H9 (cell line): ENCODE measurements at regions not wholly inside any gene's neighbourhood (a gene's known extent, or its start where the extent isn't known, plus 50 kb on each side); places are given as distances from the start of the nearest gene placed in this dataset.

Experiments
- DNase-seq: peaks from one replicate; pipeline ENCODE4 v3.0.0-alpha.2; 2017
- H2AFZ ChIP-seq: one replicate; pipeline ENCODE4 v1.6.1; 2013; ENCODE audit warnings: mild to moderate bottlenecking, low read length, control low read depth, moderate library complexity
- H2AK5ac ChIP-seq: 2 replicates; pipeline ENCODE4 v1.6.1; 2013; ENCODE audit warnings: low read length, control low read depth, mixed read lengths; ENCODE audit not compliant: insufficient read length
- H2BK120ac ChIP-seq: one replicate; pipeline ENCODE4 v1.6.1; 2013; ENCODE audit warnings: low read depth, mild to moderate bottlenecking, low read length, control low read depth, inconsistent platforms; ENCODE audit not compliant: poor library complexity, severe bottlenecking
- H2BK12ac ChIP-seq: 2 replicates; pipeline ENCODE4 v1.6.1; 2013; ENCODE audit warnings: low read length, control low read depth, mixed read lengths, low read depth; ENCODE audit not compliant: insufficient read length
- H2BK15ac ChIP-seq: 2 replicates; pipeline ENCODE4 v1.6.1; 2013; ENCODE audit warnings: low read depth, low read length, control low read depth
- H2BK20ac ChIP-seq: one replicate; pipeline ENCODE4 v1.6.1; 2013; ENCODE audit warnings: low read depth, mild to moderate bottlenecking, low read length, control low read depth, inconsistent platforms; ENCODE audit not compliant: poor library complexity, severe bottlenecking
- H2BK5ac ChIP-seq: 2 replicates; pipeline ENCODE4 v1.6.1; 2013; ENCODE audit warnings: low read length, control low read depth, mixed read lengths; ENCODE audit not compliant: insufficient read length
- H3K14ac ChIP-seq: 2 replicates; pipeline ENCODE4 v1.6.1; 2013; ENCODE audit warnings: low read length, control low read depth; ENCODE audit not compliant: insufficient read depth
- H3K18ac ChIP-seq: 2 replicates; pipeline ENCODE4 v1.6.1; 2013; ENCODE audit warnings: low read depth, mild to moderate bottlenecking, mixed read lengths, low read length, control low read depth; ENCODE audit not compliant: insufficient read length
- H3K23ac ChIP-seq: 2 replicates; pipeline ENCODE4 v1.6.1; 2013; ENCODE audit warnings: low read length, control low read depth, mixed read lengths, low read depth; ENCODE audit not compliant: insufficient read length
- H3K23me2 ChIP-seq: 2 replicates; pipeline ENCODE4 v1.6.1; 2013; ENCODE audit warnings: low read depth, mild to moderate bottlenecking, mixed read lengths, low read length, control low read depth; ENCODE audit not compliant: insufficient read length, poor library complexity, severe bottlenecking
- H3K27ac ChIP-seq: 2 replicates; pipeline ENCODE4 v1.5.1; 2013; ENCODE audit warnings: low read length, control low read depth, mixed read lengths, low read depth; ENCODE audit not compliant: insufficient read length
- H3K27me3 ChIP-seq: 2 replicates; pipeline ENCODE4 v1.6.1; 2013; ENCODE audit warnings: low read length, control low read depth, inconsistent platforms; ENCODE audit not compliant: insufficient read depth
- H3K4ac ChIP-seq: 2 replicates; pipeline ENCODE4 v1.6.1; 2013; ENCODE audit warnings: low read depth, mild to moderate bottlenecking, control low read depth, inconsistent platforms, low read length, moderate library complexity
- H3K4me1 ChIP-seq: 2 replicates; pipeline ENCODE4 v1.6.1; 2013; ENCODE audit warnings: low read length, control low read depth, inconsistent platforms; ENCODE audit not compliant: insufficient read depth
- H3K4me2 ChIP-seq: 2 replicates; pipeline ENCODE4 v1.6.1; 2013; ENCODE audit warnings: low read length, control low read depth, mixed read lengths; ENCODE audit not compliant: insufficient read length, insufficient read depth
- H3K56ac ChIP-seq: 2 replicates; pipeline ENCODE4 v1.6.1; 2013; ENCODE audit warnings: low read depth, mild to moderate bottlenecking, mixed read lengths, low read length, control low read depth; ENCODE audit not compliant: insufficient read length
- H3K79me1 ChIP-seq: 2 replicates; pipeline ENCODE4 v1.6.1; 2013; ENCODE audit warnings: low read depth, mild to moderate bottlenecking, moderate library complexity, low read length, control low read depth, inconsistent platforms; ENCODE audit not compliant: insufficient read depth, poor library complexity, severe bottlenecking
- H3K79me2 ChIP-seq: 2 replicates; pipeline ENCODE4 v1.6.1; 2013; ENCODE audit warnings: low read length, control low read depth, inconsistent platforms; ENCODE audit not compliant: insufficient read depth
- H3K9ac ChIP-seq: 2 replicates; pipeline ENCODE4 v1.6.1; 2013; ENCODE audit warnings: low read length, control low read depth, mixed read lengths; ENCODE audit not compliant: insufficient read length; ENCODE audit errors: extremely low read depth
- H3K9me3 ChIP-seq: one replicate; pipeline ENCODE4 v1.6.1; 2013; ENCODE audit warnings: low read depth, low read length, inconsistent platforms; ENCODE audit not compliant: control insufficient read depth
- H3T11ph ChIP-seq: one replicate; pipeline ENCODE4 v1.6.1; 2013; ENCODE audit warnings: mild to moderate bottlenecking, low read length, control low read depth, inconsistent platforms
- H4K20me1 ChIP-seq: one replicate; pipeline ENCODE4 v1.6.1; 2013; ENCODE audit not compliant: control insufficient read depth, insufficient read length, insufficient read depth
- H4K5ac ChIP-seq: 2 replicates; pipeline ENCODE4 v1.6.1; 2013; ENCODE audit warnings: low read depth, mild to moderate bottlenecking, mixed read lengths, low read length, control low read depth; ENCODE audit not compliant: insufficient read length
- H4K8ac ChIP-seq: replicated peaks from 2 replicates; pipeline ENCODE4 v1.6.1; 2013; ENCODE audit warnings: low read length, control low read depth, mixed read lengths, low read depth; ENCODE audit not compliant: insufficient read length
- H4K91ac ChIP-seq: 2 replicates; pipeline ENCODE4 v1.6.1; 2013; ENCODE audit warnings: low read depth, mild to moderate bottlenecking, moderate library complexity, mixed read lengths, low read length, control low read depth; ENCODE audit not compliant: insufficient read length
- H3K27ac Mint-ChIP-seq, 3 experiments: 2 replicates in 2 of 3; 3 replicates in 1 of 3; pipeline ENCODE4 v1.8.0; 2020 to 2021; ENCODE audit warnings: mixed read lengths in 3 of 3, mild to moderate bottlenecking in 1 of 3, moderate library complexity in 1 of 3
- H3K27me3 Mint-ChIP-seq: 2 replicates; pipeline ENCODE4 v1.8.0; 2021; ENCODE audit warnings: low read depth, mild to moderate bottlenecking, moderate library complexity, mixed read lengths
- H3K36me3 Mint-ChIP-seq, 3 experiments: 2 replicates in 2 of 3; 3 replicates in 1 of 3; pipeline ENCODE4 v1.8.0; 2020 to 2021; ENCODE audit warnings: low read depth in 3 of 3, mixed read lengths in 3 of 3; ENCODE audit not compliant: insufficient read depth in 1 of 3
- H3K4me1 Mint-ChIP-seq, 2 experiments: 2 replicates each; pipeline ENCODE4 v1.8.0; 2020; ENCODE audit warnings: mixed read lengths in 2 of 2
- H3K4me3 Mint-ChIP-seq, 2 experiments: 2 replicates in 1 of 2; 3 replicates in 1 of 2; pipeline ENCODE4 v1.8.0; 2020 to 2021; ENCODE audit warnings: mild to moderate bottlenecking in 2 of 2, mixed read lengths in 2 of 2, moderate library complexity in 1 of 2
- H3K9me3 Mint-ChIP-seq, 2 experiments: 2 replicates in 1 of 2; 3 replicates in 1 of 2; pipeline ENCODE4 v1.8.0; 2020; ENCODE audit warnings: mild to moderate bottlenecking in 2 of 2, mixed read lengths in 2 of 2, moderate library complexity in 1 of 2
- CTCF ChIP-seq: fragments of 200-600 bp; sonication (generic); conservative IDR thresholded peaks from 3 replicates; pipeline ENCODE4 v1.8.0; 2021; ENCODE audit warnings: antibody characterized with exemption, mild to moderate bottlenecking
- WGBS: extraction: QIAGEN DNeasy Blood & Tissue Kit; methylation state at CpG from one replicate; pipeline ENCODE4 v1.1.7; 2013; ENCODE audit warnings: missing lambda C conversion rate, low lambda C conversion rate, mixed read lengths; ENCODE audit not compliant: insufficient read length; ENCODE audit errors: extremely low coverage; 5-methylcytosine and 5-hydroxymethylcytosine counted together

- Histone ChIP-seq H3K79me2 (no peaks in the 10 kb centered on the region), H2BK12ac (no peak overlapping the region), H3K56ac (no peak overlapping the region), H4K20me1 (no peaks in the 10 kb centered on the region), H3K14ac (no peak overlapping the region), H4K8ac (no peak overlapping the region), H3K9ac (no peak overlapping the region), H3K23ac (no peak overlapping the region), H3K79me1 (no peaks in the 10 kb centered on the region), H3K9me3 (no peaks in the 10 kb centered on the region), H4K91ac (no peak overlapping the region), H3K4me1 (no peaks in the 10 kb centered on the region), H3T11ph (no peak overlapping the region), H2BK5ac (no peak overlapping the region), H2BK20ac (no peak overlapping the region), H3K27ac (no peak overlapping the region), H2BK15ac (no peak overlapping the region), H2BK120ac (no peak overlapping the region), H4K5ac (no peak overlapping the region), H2AFZ (no peak overlapping the region), H3K27me3 (no peaks in the 10 kb centered on the region), H3K4me2 (no peak overlapping the region), H3K4ac (no peak overlapping the region), H3K23me2 (no peaks in the 10 kb centered on the region), H3K18ac (no peak overlapping the region), H2AK5ac (no peak overlapping the region)
- DNase-seq: no peak
- H3K27ac Mint-ChIP-seq: no peak overlapping the region
- H3K27me3 Mint-ChIP-seq: no peaks in the 10 kb centered on the region
- WGBS: no CpG with 5 or more reads among the region's 4 CpGs
- H3K36me3 Mint-ChIP-seq: no peaks in the 10 kb centered on the region
- no peak overlapping the region for H3K4me3 Mint-ChIP-seq
- no peaks in the 10 kb centered on the region for H3K4me1 Mint-ChIP-seq
- no peak for TF ChIP-seq CTCF
- no peaks in the 10 kb centered on the region for H3K9me3 Mint-ChIP-seq
These were observed 120.4 kb upstream of the RHOBTB1 start for GRCh38 chr10:61064356-61064755.
